H1 (cell line): ENCODE measurements at regions not wholly inside any gene's neighbourhood (a gene's known extent, or its start where the extent isn't known, plus 50 kb on each side); places are given as distances from the start of the nearest gene placed in this dataset.

Source experiments
- CTCF ChIA-PET: fragments of 300-600 bp; sonication (Branson Sonifier 250); formaldehyde crosslinking; loops from one replicate; lab custom pipeline; 2021; ENCODE audit not compliant: partially characterized antibody; lab: Charles Lee
- POLR2A ChIA-PET: fragments of 300-600 bp; sonication (Branson Sonifier 250); formaldehyde crosslinking; loops from one replicate; lab custom pipeline; 2021; ENCODE audit warnings: inconsistent platforms; ENCODE audit not compliant: partially characterized antibody; lab: Charles Lee
- DNase-seq, 2 experiments: peaks; one replicate each; pipeline versions ENCODE4 v3.0.0 to v3.0.0-alpha.2; 2010 to 2022; ENCODE audit warnings: low spot score in 2 of 2, low read depth in 1 of 2, mixed read lengths in 1 of 2
- FAIRE-seq: peaks from 2 replicates; lab custom pipeline; 2011; peaks lifted over from hg19 to GRCh38; lab: Jason Lieb, UNC
- H2AFZ ChIP-seq: 2 replicates; pipeline ENCODE4 v1.8.1; 2012; ENCODE audit warnings: low read length, inconsistent platforms
- H2AK5ac ChIP-seq: 2 replicates; pipeline ENCODE4 v1.6.1; 2013; ENCODE audit warnings: low read depth, low read length
- H2BK120ac ChIP-seq: replicated peaks from 2 replicates; pipeline ENCODE3; 2013; ENCODE audit warnings: low read depth, low read length, inconsistent platforms
- H2BK12ac ChIP-seq: 2 replicates; pipeline ENCODE4 v1.6.1; 2013; ENCODE audit warnings: low read depth, low read length
- H2BK15ac ChIP-seq: 2 replicates; pipeline ENCODE4 v1.6.1; 2013; ENCODE audit warnings: low read length
- H2BK20ac ChIP-seq: 2 replicates; pipeline ENCODE4 v1.6.1; 2013; ENCODE audit warnings: low read length
- H2BK5ac ChIP-seq: 2 replicates; pipeline ENCODE4 v1.6.1; 2013; ENCODE audit warnings: low read depth, low read length
- H3K14ac ChIP-seq: 2 replicates; pipeline ENCODE4 v1.6.1; 2013; ENCODE audit warnings: inconsistent platforms; ENCODE audit not compliant: insufficient read length
- H3K18ac ChIP-seq: 2 replicates; pipeline ENCODE4 v1.6.1; 2013; ENCODE audit warnings: low read length; ENCODE audit errors: extremely low read depth
- H3K23ac ChIP-seq: 2 replicates; pipeline ENCODE4 v1.6.1; 2013; ENCODE audit warnings: inconsistent platforms; ENCODE audit not compliant: insufficient read length
- H3K23me2 ChIP-seq: 2 replicates; pipeline ENCODE4 v1.6.1; 2013; ENCODE audit warnings: low read depth, low read length
- H3K27ac ChIP-seq: 2 replicates; pipeline ENCODE4 v1.6.1; 2011; ENCODE audit warnings: low read depth, low read length, inconsistent platforms
- H3K27me3 ChIP-seq, 4 experiments: replicated peaks in 1 of 4; 1 replicate in 1 of 4; 2 replicates in 3 of 4; pipeline versions ENCODE4 v1.6.1 to v1.8.1; 2011 to 2013; ENCODE audit warnings: low read length in 3 of 4, mild to moderate bottlenecking in 3 of 4, inconsistent platforms in 2 of 4, mixed read lengths in 2 of 4, moderate library complexity in 1 of 4; ENCODE audit not compliant: control insufficient read depth in 3 of 4, insufficient read depth in 3 of 4; ENCODE audit errors: extremely low read depth in 1 of 4
- H3K36me3 ChIP-seq, 4 experiments: 2 replicates each; pipeline versions ENCODE4 v1.6.1 to v1.8.1; 2011 to 2013; ENCODE audit warnings: mild to moderate bottlenecking in 4 of 4, low read length in 3 of 4, moderate library complexity in 2 of 4, control low read depth in 1 of 4, inconsistent platforms in 1 of 4; ENCODE audit not compliant: insufficient read depth in 4 of 4, control insufficient read depth in 2 of 4
- H3K4ac ChIP-seq: replicated peaks from 2 replicates; pipeline ENCODE3; 2013; ENCODE audit warnings: low read length, low read depth, mixed read lengths, inconsistent platforms; ENCODE audit not compliant: insufficient read length
- H3K4me1 ChIP-seq, 4 experiments: replicated peaks in 1 of 4; 1 replicate in 1 of 4; 2 replicates in 3 of 4; pipeline versions ENCODE4 v1.6.1 to v1.8.1; 2011 to 2013; ENCODE audit warnings: low read length in 3 of 4, inconsistent platforms in 2 of 4, mixed read lengths in 1 of 4; ENCODE audit not compliant: insufficient read depth in 4 of 4, control insufficient read depth in 3 of 4
- H3K4me2 ChIP-seq, 2 experiments: 2 replicates each; pipeline versions ENCODE4 v1.6.1 to v1.8.1; 2011 to 2013; ENCODE audit warnings: low read depth in 2 of 2, low read length in 2 of 2, control low read depth in 1 of 2, inconsistent platforms in 1 of 2, mild to moderate bottlenecking in 1 of 2; ENCODE audit not compliant: insufficient read depth in 1 of 2
- H3K4me3 ChIP-seq, 4 experiments: fragments of 200-600, 300-600 bp in 1 of 4; sonication (generic), shearing (Covaris generic), sonication (Bioruptor Twin) in 1 of 4; 2 replicates each; pipeline versions ENCODE4 v1.5.1 to v1.8.1; 2011 to 2016; ENCODE audit warnings: low read length in 4 of 4, low read depth in 3 of 4, control low read depth in 2 of 4, inconsistent platforms in 2 of 4, mild to moderate bottlenecking in 2 of 4, mixed read lengths in 1 of 4, moderate library complexity in 1 of 4; ENCODE audit not compliant: insufficient read depth in 2 of 4; ENCODE audit errors: extremely low read depth in 1 of 4
- H3K56ac ChIP-seq: replicated peaks from 2 replicates; pipeline ENCODE3; 2013; ENCODE audit warnings: low read depth, mild to moderate bottlenecking, mixed read lengths, low read length, inconsistent platforms; ENCODE audit not compliant: insufficient read length
- H3K79me1 ChIP-seq: 2 replicates; pipeline ENCODE4 v1.6.1; 2013; ENCODE audit warnings: low read depth, low read length, control low read depth
- H3K79me2 ChIP-seq, 2 experiments: 2 replicates each; pipeline versions ENCODE4 v1.6.1 to v1.8.1; 2012 to 2013; ENCODE audit warnings: low read length in 2 of 2, mild to moderate bottlenecking in 2 of 2, inconsistent platforms in 1 of 2; ENCODE audit not compliant: insufficient read depth in 2 of 2, control insufficient read depth in 1 of 2
- H3K9ac ChIP-seq, 4 experiments: replicated peaks in 1 of 4; 1 replicate in 1 of 4; 2 replicates in 3 of 4; pipeline versions ENCODE4 v1.6.1 to v1.8.1; 2011 to 2013; ENCODE audit warnings: low read depth in 3 of 4, low read length in 3 of 4, control low read depth in 2 of 4, mild to moderate bottlenecking in 2 of 4, moderate library complexity in 2 of 4, inconsistent platforms in 1 of 4; ENCODE audit errors: extremely low read depth in 1 of 4
- H3K9me3 ChIP-seq, 2 experiments: 2 replicates each; pipeline versions ENCODE4 v1.6.1 to v1.8.1; 2012 to 2013; ENCODE audit warnings: mild to moderate bottlenecking in 2 of 2, moderate library complexity in 2 of 2, control low read depth in 1 of 2, inconsistent platforms in 1 of 2, low read depth in 1 of 2, low read length in 1 of 2, mixed read lengths in 1 of 2; ENCODE audit not compliant: insufficient read depth in 2 of 2
- H4K20me1 ChIP-seq, 2 experiments: replicated peaks in 1 of 2; 2 replicates each; pipeline versions ENCODE3 to v1.8.1; 2011 to 2013; ENCODE audit warnings: inconsistent platforms in 2 of 2, low read length in 2 of 2, mild to moderate bottlenecking in 1 of 2; ENCODE audit not compliant: insufficient read depth in 2 of 2, control insufficient read depth in 1 of 2
- H4K5ac ChIP-seq: 2 replicates; pipeline ENCODE4 v1.6.1; 2013; ENCODE audit warnings: low read length, low read depth, mixed read lengths, inconsistent platforms; ENCODE audit not compliant: insufficient read length
- H4K8ac ChIP-seq: 2 replicates; pipeline ENCODE4 v1.8.0; 2013; ENCODE audit warnings: mild to moderate bottlenecking, moderate library complexity, low read length, inconsistent platforms; ENCODE audit not compliant: insufficient read depth; ENCODE audit errors: extremely low read depth
- H4K91ac ChIP-seq: replicated peaks from 2 replicates; pipeline ENCODE3; 2013; ENCODE audit warnings: low read length, mixed read lengths, inconsistent platforms; ENCODE audit not compliant: insufficient read length
- BRCA1 ChIP-seq: IDR thresholded peaks from 2 replicates; pipeline ENCODE4 v1.6.1; 2012; ENCODE audit warnings: low read depth, low read length, improper control_type of control experiment
- CBX5 ChIP-seq: fragments of 300-800, 300-1000 bp; sonication (generic); IDR thresholded peaks from 2 replicates; pipeline ENCODE4 v1.7.1; 2016; ENCODE audit warnings: antibody characterized with exemption, low read length, low read depth
- CHD2 ChIP-seq: IDR thresholded peaks from 2 replicates; pipeline ENCODE4 v1.6.1; 2012; ENCODE audit warnings: low read length, improper control_type of control experiment
- EGR1 ChIP-seq: IDR thresholded peaks from 2 replicates; pipeline ENCODE4 v1.6.1; 2011; ENCODE audit warnings: low read depth, low read length, borderline replicate concordance
- GABPA ChIP-seq: IDR thresholded peaks from 2 replicates; pipeline ENCODE4 v1.6.1; 2011; ENCODE audit warnings: mild to moderate bottlenecking, low read length, moderate library complexity, borderline replicate concordance; ENCODE audit not compliant: insufficient read depth
- POLR2A ChIP-seq, 2 experiments: IDR thresholded peaks; 1 replicate in 1 of 2; 2 replicates in 1 of 2; pipeline ENCODE4 v1.6.1; 2011; ENCODE audit warnings: low read depth in 2 of 2, low read length in 2 of 2, mild to moderate bottlenecking in 2 of 2; ENCODE audit errors: control extremely low read depth in 1 of 2
- RAD21 ChIP-seq, 2 experiments: IDR thresholded peaks in 1 of 2; conservative IDR thresholded peaks in 1 of 2; 2 replicates each; pipeline ENCODE4 v1.6.1; 2011; ENCODE audit warnings: low read depth in 2 of 2, low read length in 2 of 2, improper control_type of control experiment in 1 of 2, inconsistent platforms in 1 of 2, mild to moderate bottlenecking in 1 of 2, moderate library complexity in 1 of 2
- RFX5 ChIP-seq: IDR thresholded peaks from 2 replicates; pipeline ENCODE4 v1.6.1; 2011; ENCODE audit warnings: low read depth, low read length, improper control_type of control experiment, borderline replicate concordance
- SIRT6 ChIP-seq: IDR thresholded peaks from one replicate; pipeline ENCODE4 v1.7.1; 2012; ENCODE audit warnings: low read length, inconsistent platforms
- SP4 ChIP-seq: IDR thresholded peaks from 2 replicates; pipeline ENCODE4 v1.6.1; 2012; ENCODE audit warnings: low read length, inconsistent platforms
- TAF7 ChIP-seq: optimal IDR thresholded peaks from 2 replicates; pipeline ENCODE3; 2011; ENCODE audit warnings: low read depth, mild to moderate bottlenecking, inconsistent platforms, low read length, moderate library complexity, borderline replicate concordance
- ZNF274 ChIP-seq: IDR thresholded peaks from 2 replicates; pipeline ENCODE4 v1.7.0; 2012; ENCODE audit warnings: low read length, borderline replicate concordance; ENCODE audit errors: extremely low read depth
- WGBS, 2 experiments: shearing (Covaris generic) in 1 of 2; methylation state at CpG; one replicate each; pipeline versions ENCODE4 v1.1.6 to v1.1.7; 2013 to 2015; ENCODE audit warnings: low lambda C conversion rate in 2 of 2, mixed read lengths in 2 of 2, inconsistent platforms in 1 of 2, low coverage in 1 of 2, missing lambda C conversion rate in 1 of 2; ENCODE audit not compliant: insufficient replicate concordance in 2 of 2, insufficient coverage in 1 of 2, insufficient read length in 1 of 2; ENCODE audit errors: extremely low coverage in 1 of 2, missing lambda C conversion rate in 1 of 2; 5-methylcytosine and 5-hydroxymethylcytosine counted together

DNA sequence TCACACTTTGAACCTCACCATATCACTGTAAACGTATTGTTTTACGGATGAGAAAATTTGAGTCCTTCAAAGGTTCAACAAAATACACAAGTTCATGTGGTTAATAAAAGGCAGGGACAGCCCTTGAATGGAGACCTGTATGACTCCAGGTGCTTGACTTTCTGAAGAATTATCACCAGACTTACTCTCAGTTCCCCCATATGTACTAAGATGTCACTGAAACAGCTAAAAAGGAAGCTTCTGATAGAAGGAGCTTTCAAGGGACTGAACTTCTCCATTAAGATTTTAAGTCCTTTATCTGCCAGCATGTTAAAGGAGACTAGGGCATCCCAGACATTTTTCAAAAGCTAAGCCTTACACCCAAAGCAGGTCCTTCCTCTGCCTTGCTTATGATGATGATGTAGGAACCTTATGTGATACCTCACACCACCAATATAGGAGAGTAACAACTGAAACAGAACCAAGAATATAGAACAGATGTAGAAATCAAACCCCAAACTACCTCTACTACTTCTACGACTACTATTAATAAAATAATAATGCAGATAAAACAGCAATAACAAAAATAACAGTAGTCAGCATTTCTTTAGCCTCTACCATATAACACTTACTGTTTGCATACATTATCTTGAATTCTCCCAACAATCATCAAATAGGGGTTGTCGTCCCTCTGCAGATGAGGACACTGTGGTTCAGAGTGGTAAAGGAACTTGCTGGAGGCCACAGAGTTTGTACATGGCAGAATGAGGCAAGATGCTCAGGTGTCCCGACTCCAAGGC, 273.9 kb downstream of the ELAVL2 start:
- H4K5ac ChIP-seq, result no peak overlapping the region
- H4K8ac ChIP-seq, result no peak overlapping the region
- H2BK12ac ChIP-seq, result no peak overlapping the region
- no peak overlapping the region for H3K4ac ChIP-seq
- H3K14ac ChIP-seq, result no peak overlapping the region
- H4K20me1 ChIP-seq, result no peaks in the 10 kb centered on the region
- peaks cover 0 to 11% (median 5%) of the 10 kb centered on the region in 4 experiments; a peak in 3 of 7 replicates for H3K4me1 ChIP-seq
- DNase-seq (no peak), FAIRE-seq (no peak)
- no peak overlapping the region for H3K56ac ChIP-seq
- no peak overlapping the region for H2AK5ac ChIP-seq
- no peak overlapping the region for H3K9ac ChIP-seq
- H3K27me3 ChIP-seq, result no peaks in the 10 kb centered on the region
- H2BK5ac ChIP-seq, result no peak overlapping the region
- 85% methylated on average over 5 of the region's 5 CpGs; no CpG with 5 or more reads in 1 of the 2 experiments for WGBS, 2 experiments
- H3K27ac ChIP-seq, result no peak overlapping the region
- ChIA-PET CTCF (interaction anchor here (0.7 kb wide), 1 partner anchor 13 kb away, joined by 3 read pairs; no protein-coding TSS in a partner anchor), POLR2A (no interaction called here)
- no peak for TF ChIP-seq EGR1
- TF ChIP-seq CHD2, result no peak
- TF ChIP-seq CBX5, result no peak
- no peak for TF ChIP-seq SP4
- TF ChIP-seq SIRT6, result no peak
- no peak for TF ChIP-seq RAD21 (IDR thresholded peaks at IDR 0.05 in 1 of 2, conservative IDR thresholded peaks at IDR 0.05 in 1 of 2; ENCODE audit: low read depth in 2 of 2, low read length in 2 of 2)
- TF ChIP-seq GABPA, result no peak
- TF ChIP-seq BRCA1, result no peak
- TF ChIP-seq ZNF274, result no peak
- TF ChIP-seq POLR2A (IDR thresholded peaks at IDR 0.05; ENCODE audit: control extremely low read depth in 1 of 2, low read depth in 2 of 2, low read length in 2 of 2), result no peak
- TF ChIP-seq TAF7, result no peak
- no peak for TF ChIP-seq RFX5
- H3K4me3 ChIP-seq, result no peak overlapping the region
- no peaks in the 10 kb centered on the region for H3K79me1 ChIP-seq
- no peaks in the 10 kb centered on the region for H3K79me2 ChIP-seq
- H4K91ac ChIP-seq, result no peak overlapping the region
- no peaks in the 10 kb centered on the region for H3K9me3 ChIP-seq
- H2BK120ac ChIP-seq, result no peak overlapping the region
- no peak overlapping the region for H2BK20ac ChIP-seq
- no peak overlapping the region for H3K18ac ChIP-seq
- H3K23me2 ChIP-seq, result no peaks in the 10 kb centered on the region
- no peak overlapping the region for H3K4me2 ChIP-seq
- H2BK15ac ChIP-seq, result no peak overlapping the region
- H3K23ac ChIP-seq, result no peak overlapping the region
- no peaks in the 10 kb centered on the region for H3K36me3 ChIP-seq
- no peak overlapping the region for H2AFZ ChIP-seq
